IMR-90 (cell line): ENCODE measurements at regions not wholly inside any gene's neighbourhood (a gene's known extent, or its start where the extent isn't known, plus 50 kb on each side); places are given as distances from the start of the nearest gene placed in this dataset.

ENCODE experiments used
- ATAC-seq: fragments of 200-7000 bp; cut with Tn5 transposase; 2 replicates; pipeline ENCODE4 v1.9.1; 2020; ENCODE audit warnings: low read depth, mild to moderate bottlenecking, moderate library complexity
- BruUV-seq: library from RNA; stranded (reverse); fragments of 400-500 nt; replicated peaks from 2 replicates; lab custom pipeline; 2021; lab: Mats Ljungman, UMichigan
- CTCF ChIA-PET: fragments of 300-600 bp; formaldehyde crosslinking; extraction: SDS; loops from one replicate; lab custom pipeline; 2021; ENCODE audit warnings: antibody characterized with exemption; lab: Yijun Ruan, JAX
- POLR2A ChIA-PET: fragments of 300-600 bp; sonication (Branson Sonifier 250); formaldehyde crosslinking; loops from one replicate; lab custom pipeline; 2022; ENCODE audit warnings: antibody characterized with exemption; ENCODE audit not compliant: unreplicated experiment; lab: Charles Lee
- DNase-seq: peaks from one replicate; pipeline ENCODE4 v3.0.0; 2013
- H2AFZ ChIP-seq: replicated peaks from 2 replicates; pipeline ENCODE3; 2013; ENCODE audit warnings: low read length, mild to moderate bottlenecking; ENCODE audit not compliant: poor library complexity
- H2AK5ac ChIP-seq: 2 replicates; pipeline ENCODE4 v1.6.1; 2013; ENCODE audit warnings: low read depth, low read length, inconsistent platforms
- H2AK9ac ChIP-seq: replicated peaks from 2 replicates; pipeline ENCODE3; 2013; ENCODE audit warnings: mild to moderate bottlenecking, low read depth, low read length, moderate library complexity; ENCODE audit not compliant: poor library complexity
- H2BK120ac ChIP-seq: 2 replicates; pipeline ENCODE4 v1.6.1; 2013; ENCODE audit warnings: low read depth, low read length, inconsistent platforms
- H2BK15ac ChIP-seq: 3 replicates; pipeline ENCODE4 v1.6.1; 2013; ENCODE audit warnings: low read depth, low read length, inconsistent platforms
- H2BK20ac ChIP-seq: 2 replicates; pipeline ENCODE4 v1.6.1; 2013; ENCODE audit warnings: low read depth, mild to moderate bottlenecking, inconsistent platforms, low read length, moderate library complexity
- H2BK5ac ChIP-seq: 2 replicates; pipeline ENCODE4 v1.6.1; 2013; ENCODE audit warnings: mild to moderate bottlenecking, low read depth, low read length, inconsistent platforms; ENCODE audit not compliant: poor library complexity, severe bottlenecking
- H3K14ac ChIP-seq: replicated peaks from 2 replicates; pipeline ENCODE4 v1.6.1; 2013; ENCODE audit warnings: low read depth, low read length, inconsistent platforms
- H3K18ac ChIP-seq: 2 replicates; pipeline ENCODE4 v1.6.1; 2013; ENCODE audit warnings: low read depth, low read length, control low read depth
- H3K23ac ChIP-seq: 2 replicates; pipeline ENCODE4 v1.6.1; 2013; ENCODE audit warnings: low read depth, low read length, inconsistent platforms
- H3K27ac ChIP-seq: 2 replicates; pipeline ENCODE4 v1.5.1; 2013; ENCODE audit warnings: mild to moderate bottlenecking, control low read depth, low read length; ENCODE audit not compliant: insufficient read depth
- H3K27me3 ChIP-seq: 2 replicates; pipeline ENCODE4 v1.6.1; 2013; ENCODE audit warnings: low read length; ENCODE audit not compliant: control insufficient read depth, insufficient read depth
- H3K36me3 ChIP-seq: 2 replicates; pipeline ENCODE4 v1.6.1; 2013; ENCODE audit warnings: low read length, mixed read lengths; ENCODE audit not compliant: control insufficient read depth, insufficient read depth
- H3K4ac ChIP-seq: 2 replicates; pipeline ENCODE4 v1.6.1; 2013; ENCODE audit warnings: low read depth, low read length, inconsistent platforms
- H3K4me1 ChIP-seq: 2 replicates; pipeline ENCODE4 v1.6.1; 2013; ENCODE audit warnings: low read length, mixed read lengths; ENCODE audit not compliant: control insufficient read depth, insufficient read depth
- H3K4me2 ChIP-seq: 2 replicates; pipeline ENCODE4 v1.6.1; 2013; ENCODE audit warnings: low read depth, mild to moderate bottlenecking, control low read depth, low read length, moderate library complexity
- H3K4me3 ChIP-seq: 2 replicates; pipeline ENCODE4 v1.5.1; 2013; ENCODE audit warnings: low read depth, mild to moderate bottlenecking, control low read depth, low read length, moderate library complexity; ENCODE audit not compliant: insufficient read depth
- H3K56ac ChIP-seq: 2 replicates; pipeline ENCODE4 v1.6.1; 2013; ENCODE audit warnings: low read length, inconsistent platforms; ENCODE audit not compliant: insufficient read depth; ENCODE audit errors: extremely low read depth
- H3K79me1 ChIP-seq, 2 experiments: 2 replicates each; pipeline ENCODE4 v1.6.1; 2013; ENCODE audit warnings: low read length in 2 of 2, inconsistent platforms in 1 of 2, low read depth in 1 of 2
- H3K9ac ChIP-seq: 2 replicates; pipeline ENCODE4 v1.6.1; 2013; ENCODE audit warnings: low read depth, low read length, control low read depth
- H3K9me1 ChIP-seq: 2 replicates; pipeline ENCODE4 v1.6.1; 2013; ENCODE audit warnings: low read length, inconsistent platforms; ENCODE audit not compliant: insufficient read depth
- H3K9me3 ChIP-seq: 2 replicates; pipeline ENCODE4 v1.6.1; 2013; ENCODE audit warnings: low read length; ENCODE audit not compliant: control insufficient read depth, insufficient read depth
- H4K20me1 ChIP-seq: 2 replicates; pipeline ENCODE4 v1.6.1; 2013; ENCODE audit warnings: low read length, inconsistent platforms; ENCODE audit not compliant: insufficient read depth
- H4K5ac ChIP-seq: 2 replicates; pipeline ENCODE4 v1.6.1; 2013; ENCODE audit warnings: mild to moderate bottlenecking, low read depth, low read length, control low read depth
- H4K8ac ChIP-seq, 2 experiments: 2 replicates each; pipeline ENCODE4 v1.6.1; 2013; ENCODE audit warnings: low read depth in 2 of 2, low read length in 2 of 2, control low read depth in 1 of 2, inconsistent platforms in 1 of 2
- H4K91ac ChIP-seq: 2 replicates; pipeline ENCODE4 v1.6.1; 2013; ENCODE audit warnings: low read depth, low read length, inconsistent platforms; ENCODE audit not compliant: insufficient read depth
- CEBPB ChIP-seq: IDR thresholded peaks from 2 replicates; pipeline ENCODE4 v1.6.1; 2012; ENCODE audit warnings: low read depth, low read length, improper control_type of control experiment
- FOS ChIP-seq: fragments of 150-350 bp; IDR thresholded peaks from 2 replicates; pipeline ENCODE4 v1.6.1; 2016; ENCODE audit warnings: low read depth, low read length
- MAZ ChIP-seq: IDR thresholded peaks from 2 replicates; pipeline ENCODE4 v1.6.1; 2012; ENCODE audit warnings: low read depth, mild to moderate bottlenecking, low read length, improper control_type of control experiment, moderate library complexity, borderline replicate concordance
- RAD21 ChIP-seq: IDR thresholded peaks from 2 replicates; pipeline ENCODE4 v1.6.1; 2012; ENCODE audit warnings: low read length, improper control_type of control experiment
- RCOR1 ChIP-seq: IDR thresholded peaks from 2 replicates; pipeline ENCODE4 v1.6.1; 2012; ENCODE audit warnings: mild to moderate bottlenecking, low read length, improper control_type of control experiment; ENCODE audit not compliant: insufficient replicate concordance
- RFX5 ChIP-seq: IDR thresholded peaks from 2 replicates; pipeline ENCODE4 v1.8.0; 2012; ENCODE audit warnings: low read depth, mild to moderate bottlenecking, low read length, moderate library complexity
- SMC3 ChIP-seq: fragments of 150-350 bp; IDR thresholded peaks from 2 replicates; pipeline ENCODE4 v1.6.1; 2016; ENCODE audit warnings: low read depth, mild to moderate bottlenecking, antibody characterized with exemption, low read length, moderate library complexity
- USF2 ChIP-seq: fragments of 150-350 bp; IDR thresholded peaks from 2 replicates; pipeline ENCODE4 v1.6.1; 2017; ENCODE audit warnings: mild to moderate bottlenecking, antibody characterized with exemption, low read length, low read depth
- WGBS, 2 experiments: methylation state at CpG; one replicate each; pipeline versions ENCODE4 v1.1.5 to v1.1.7; 2013; ENCODE audit warnings: missing lambda C conversion rate in 2 of 2; ENCODE audit not compliant: insufficient read length in 1 of 2; ENCODE audit errors: extremely low coverage in 2 of 2; 5-methylcytosine and 5-hydroxymethylcytosine counted together
- dilution Hi-C: fragments of 300-500 bp; cut with HindIII; formaldehyde crosslinking; loops from one replicate; pipeline ENCODE4 v1.14.3; 2018; ENCODE audit warnings: low sequenced_read_pairs; ENCODE audit not compliant: unreplicated experiment
- in situ Hi-C: fragments of 300-500 bp; cut with MboI; formaldehyde crosslinking; loops from 3 replicates; pipeline ENCODE4 v1.14.3; 2019; ENCODE audit warnings: low sequenced_read_pairs, inconsistent platforms, mixed read lengths
- intact Hi-C: fragments of 100-400 bp; cut with micrococcal nuclease; formaldehyde crosslinking; loops from 2 replicates; pipeline ENCODE4 v1.10.0; 2022

GRCh38 chr16:54434859-54435258, 148.3 kb upstream of the IRX3 start:
- no CpG with 5 or more reads among the region's 1 CpG for WGBS, 2 experiments
- H3K9ac ChIP-seq, result no peak overlapping the region
- ATAC-seq (no peak), DNase-seq (no peak)
- BruUV-seq, result no TSS peak
- H3K18ac ChIP-seq, result no peak overlapping the region
- no peak overlapping the region for H3K27ac ChIP-seq
- H2BK120ac ChIP-seq, result no peak overlapping the region
- no peak for TF ChIP-seq RFX5
- TF ChIP-seq MAZ, result no peak
- no peak for TF ChIP-seq RCOR1
- TF ChIP-seq CEBPB, result no peak
- TF ChIP-seq SMC3, result no peak
- TF ChIP-seq RAD21, result no peak
- TF ChIP-seq FOS, result no peak
- no peak for TF ChIP-seq USF2
- dilution Hi-C loops (no loop called here), in situ Hi-C loops (no loop called here), intact Hi-C loops (no loop called here)
- H2BK15ac ChIP-seq, result no peak overlapping the region
- H4K20me1 ChIP-seq, result no peaks in the 10 kb centered on the region
- ChIA-PET POLR2A (no interaction called here), CTCF (no interaction called here)
- H3K36me3 ChIP-seq, result no peaks in the 10 kb centered on the region
- H3K4me2 ChIP-seq, result no peak overlapping the region
- H4K5ac ChIP-seq, result no peak overlapping the region
- no peak overlapping the region for H3K23ac ChIP-seq
- H2AK5ac ChIP-seq, result no peak overlapping the region
- H4K8ac ChIP-seq, result no peak overlapping the region
- H2AK9ac ChIP-seq, result no peak overlapping the region
- H3K4ac ChIP-seq, result no peak overlapping the region
- H2BK5ac ChIP-seq, result no peak overlapping the region
- no peak overlapping the region for H3K14ac ChIP-seq
- no peak overlapping the region for H4K91ac ChIP-seq
- no peaks in the 10 kb centered on the region for H3K79me1 ChIP-seq
- peaks cover 3% of the 10 kb centered on the region; the same call in 1 of the 2 replicates for H3K27me3 ChIP-seq
- no peaks in the 10 kb centered on the region for H3K9me1 ChIP-seq
- no peak overlapping the region for H2AFZ ChIP-seq
- no peak overlapping the region for H3K56ac ChIP-seq
- no peak overlapping the region for H3K4me3 ChIP-seq
- no peaks in the 10 kb centered on the region for H3K9me3 ChIP-seq
- H3K4me1 ChIP-seq, result no peaks in the 10 kb centered on the region
- H2BK20ac ChIP-seq, result no peak overlapping the region
